Astrocyte (in vitro differentiated cells and primary cell): ENCODE measurements at regions not wholly inside any gene's neighbourhood (a gene's known extent, or its start where the extent isn't known, plus 50 kb on each side); places are given as distances from the start of the nearest gene placed in this dataset.

ENCODE experiments used
- DNase-seq: peaks from one replicate; pipeline ENCODE4 v3.0.0-alpha.2; 2010; ENCODE audit warnings: low read depth
- FAIRE-seq: peaks from 2 replicates; lab custom pipeline; 2011; peaks lifted over from hg19 to GRCh38; lab: Jason Lieb, UNC
- H2AFZ ChIP-seq: 2 replicates; pipeline ENCODE4 v1.6.0; 2012; ENCODE audit warnings: low read depth, low read length, inconsistent platforms
- H3K27ac ChIP-seq: 2 replicates; pipeline ENCODE4 v1.5.1; 2011; ENCODE audit warnings: low read depth, low read length, inconsistent platforms
- H3K27me3 ChIP-seq: 2 replicates; pipeline ENCODE4 v1.6.0; 2011; ENCODE audit warnings: low read length, inconsistent platforms; ENCODE audit not compliant: insufficient read depth
- H3K36me3 ChIP-seq: 2 replicates; pipeline ENCODE4 v1.5.1; 2011; ENCODE audit warnings: low read length, inconsistent platforms; ENCODE audit not compliant: insufficient read depth
- H3K4me1 ChIP-seq: 2 replicates; pipeline ENCODE4 v1.5.1; 2011; ENCODE audit warnings: low read length, inconsistent platforms; ENCODE audit not compliant: insufficient read depth
- H3K4me2 ChIP-seq: 2 replicates; pipeline ENCODE4 v1.6.0; 2012; ENCODE audit warnings: low read length, inconsistent platforms
- H3K4me3 ChIP-seq: 2 replicates; pipeline ENCODE4 v1.5.1; 2011; ENCODE audit warnings: low read depth, mild to moderate bottlenecking, low read length, inconsistent platforms; ENCODE audit not compliant: insufficient read depth
- H3K79me2 ChIP-seq: 2 replicates; pipeline ENCODE4 v1.6.0; 2012; ENCODE audit warnings: mild to moderate bottlenecking, low read length, inconsistent platforms; ENCODE audit not compliant: insufficient read depth
- H3K9ac ChIP-seq: 2 replicates; pipeline ENCODE4 v1.6.0; 2012; ENCODE audit warnings: mild to moderate bottlenecking, low read length, inconsistent platforms
- H3K9me3 ChIP-seq: 2 replicates; pipeline ENCODE4 v1.5.1; 2012; ENCODE audit warnings: low read depth, mild to moderate bottlenecking, low read length, inconsistent platforms; ENCODE audit not compliant: insufficient read depth
- H4K20me1 ChIP-seq: 2 replicates; pipeline ENCODE4 v1.6.0; 2012; ENCODE audit warnings: low read length, inconsistent platforms; ENCODE audit not compliant: insufficient read depth
- H3K27ac Mint-ChIP-seq: one replicate; pipeline ENCODE4 v1.8.0; 2021; ENCODE audit warnings: mild to moderate bottlenecking, mixed read lengths; ENCODE audit not compliant: unreplicated experiment
- H3K27me3 Mint-ChIP-seq: one replicate; pipeline ENCODE4 v1.8.0; 2021; ENCODE audit warnings: low read depth, mixed read lengths; ENCODE audit not compliant: unreplicated experiment
- H3K36me3 Mint-ChIP-seq: one replicate; pipeline ENCODE4 v1.8.0; 2021; ENCODE audit warnings: low read depth, mixed read lengths; ENCODE audit not compliant: unreplicated experiment
- H3K4me1 Mint-ChIP-seq: one replicate; pipeline ENCODE4 v1.8.0; 2021; ENCODE audit warnings: low read depth, mixed read lengths; ENCODE audit not compliant: unreplicated experiment
- H3K4me3 Mint-ChIP-seq: one replicate; pipeline ENCODE4 v1.8.0; 2021; ENCODE audit warnings: mild to moderate bottlenecking, moderate library complexity, mixed read lengths; ENCODE audit not compliant: unreplicated experiment
- H3K9me3 Mint-ChIP-seq: one replicate; pipeline ENCODE4 v1.8.0; 2021; ENCODE audit warnings: mild to moderate bottlenecking, mixed read lengths; ENCODE audit not compliant: unreplicated experiment
- CTCF ChIP-seq: IDR thresholded peaks from 2 replicates; pipeline ENCODE4 v1.5.1; 2011; ENCODE audit warnings: low read depth, mild to moderate bottlenecking, inconsistent platforms, low read length, moderate library complexity; ENCODE audit not compliant: insufficient read depth
- EZH2 ChIP-seq: IDR thresholded peaks from 2 replicates; pipeline ENCODE4 v1.6.1; 2012; ENCODE audit warnings: mild to moderate bottlenecking, low read length, inconsistent platforms; ENCODE audit not compliant: insufficient read depth

- Histone ChIP-seq H2AFZ (no peak overlapping the region), H3K79me2 (no peaks in the 10 kb centered on the region), H4K20me1 (no peaks in the 10 kb centered on the region), H3K4me1 (no peaks in the 10 kb centered on the region), H3K9me3 (no peaks in the 10 kb centered on the region), H3K9ac (no peak overlapping the region), H3K4me3 (no peak overlapping the region), H3K36me3 (no peaks in the 10 kb centered on the region), H3K27ac (no peak overlapping the region), H3K4me2 (no peak overlapping the region), H3K27me3 (no peaks in the 10 kb centered on the region)
- FAIRE-seq (no peak), DNase-seq (no peak)
- Mint-ChIP-seq H3K27me3 (peaks cover 18% of the 10 kb centered on the region), H3K27ac (no peak overlapping the region), H3K4me1 (peaks cover 4% of the 10 kb centered on the region), H3K4me3 (no peak overlapping the region), H3K36me3 (no peaks in the 10 kb centered on the region), H3K9me3 (no peaks in the 10 kb centered on the region)
- TF ChIP-seq EZH2 (no peak), CTCF (no peak)
These were observed 115.7 kb upstream of the KCNG1 start for GRCh38 chr20:51138576-51138975.

- H3K27ac Mint-ChIP-seq: no peak overlapping the region
- no peak for DNase-seq
These were observed 114.6 kb upstream of the KCNG1 start for GRCh38 chr20:51137461-51137860.

More at GRCh38 chr20:51137461-51137860, 114.6 kb upstream of the KCNG1 start:
- Mint-ChIP-seq H3K9me3 (no peaks in the 10 kb centered on the region), H3K4me1 (peaks cover 2% of the 10 kb centered on the region), H3K36me3 (no peaks in the 10 kb centered on the region), H3K27me3 (peaks cover 13% of the 10 kb centered on the region), H3K4me3 (no peak overlapping the region)
- H3K4me2 ChIP-seq: no peak overlapping the region
- no peaks in the 10 kb centered on the region for H3K27me3 ChIP-seq
- FAIRE-seq: no peak
- no peaks in the 10 kb centered on the region for H3K36me3 ChIP-seq
- H2AFZ ChIP-seq: no peak overlapping the region
- H3K9ac ChIP-seq: no peak overlapping the region
- H3K4me3 ChIP-seq: no peak overlapping the region
- H3K4me1 ChIP-seq: peaks cover 1% of the 10 kb centered on the region
- no peaks in the 10 kb centered on the region for H4K20me1 ChIP-seq
- no peaks in the 10 kb centered on the region for H3K9me3 ChIP-seq
- no peaks in the 10 kb centered on the region for H3K79me2 ChIP-seq
- H3K27ac ChIP-seq: no peak overlapping the region
- TF ChIP-seq CTCF (no peak), EZH2 (no peak)
